Midbrain (tissue), 1 donor: ENCODE measurements at regions not wholly inside any gene's neighbourhood (a gene's known extent, or its start where the extent isn't known, plus 50 kb on each side); places are given as distances from the start of the nearest gene placed in this dataset.
"Not testable (repeated sequence)": the region's sequence is repeated elsewhere in the genome, so short reads cannot be mapped to it uniquely, and the experiment has no call there.

Experiments used
- DNase-seq: peaks from one replicate; lab custom pipeline; 2025; lab: John Stamatoyannopoulos, UW

DNA sequence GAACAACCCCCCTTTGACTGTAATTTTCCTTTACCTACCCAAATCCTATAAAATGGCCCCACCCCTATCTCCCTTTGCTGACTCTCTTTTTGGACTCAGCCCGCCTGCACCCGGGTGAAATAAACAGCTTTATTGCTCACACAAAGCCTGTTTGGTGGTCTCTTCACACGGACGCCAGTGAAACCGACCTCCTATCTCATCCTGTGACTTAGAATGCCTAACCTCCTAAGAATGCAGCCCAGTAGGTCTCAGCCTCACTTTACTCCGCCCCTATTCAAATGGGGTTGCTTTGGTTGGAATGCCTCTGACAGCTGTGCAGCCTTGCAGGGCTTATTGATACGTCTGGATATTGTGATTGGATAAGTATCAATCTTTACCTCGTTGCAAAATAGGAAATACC lies 243.8 kb upstream of the PROK2 start:
- not testable (repeated sequence) for DNase-seq

DNA sequence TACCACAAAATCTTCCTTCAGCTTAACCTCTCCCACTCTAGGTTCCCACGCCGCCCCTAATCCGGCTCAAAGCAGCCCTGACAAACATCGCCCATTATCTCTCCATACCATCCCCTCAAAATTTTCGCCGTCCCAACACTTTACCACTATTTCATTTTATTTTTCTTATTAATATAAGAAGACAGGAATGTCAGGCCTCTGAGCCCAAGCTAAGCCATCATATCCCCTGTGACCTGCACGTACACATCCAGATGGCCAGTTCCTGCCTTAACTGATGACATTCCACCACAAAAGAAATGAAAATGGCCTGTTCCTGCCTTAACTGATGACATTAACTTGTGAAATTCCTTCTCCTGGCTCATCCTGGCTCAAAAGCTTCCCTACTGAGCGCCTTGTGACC lies 243.4 kb upstream of the PROK2 start:
- not testable (repeated sequence) for DNase-seq

DNA sequence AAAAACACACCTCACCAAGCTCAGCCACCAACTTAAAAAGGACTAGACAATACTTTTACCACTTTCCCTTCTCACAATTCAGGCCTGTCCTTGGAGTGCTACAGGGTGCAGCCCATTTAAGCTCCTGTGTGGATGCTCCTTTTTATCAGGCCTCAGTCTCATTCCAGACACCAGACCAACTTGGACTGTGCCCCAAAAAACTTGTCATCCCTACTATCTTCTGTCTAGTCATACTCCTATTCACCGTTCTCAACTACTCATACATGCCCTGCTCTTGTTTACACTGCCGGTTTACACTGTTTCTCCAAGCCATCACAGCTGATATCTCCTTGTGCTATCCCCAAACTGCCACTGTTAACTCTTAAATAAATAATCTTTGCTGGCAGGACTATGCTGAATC lies 242.8 kb upstream of the PROK2 start:
- not testable (repeated sequence) for DNase-seq

DNA sequence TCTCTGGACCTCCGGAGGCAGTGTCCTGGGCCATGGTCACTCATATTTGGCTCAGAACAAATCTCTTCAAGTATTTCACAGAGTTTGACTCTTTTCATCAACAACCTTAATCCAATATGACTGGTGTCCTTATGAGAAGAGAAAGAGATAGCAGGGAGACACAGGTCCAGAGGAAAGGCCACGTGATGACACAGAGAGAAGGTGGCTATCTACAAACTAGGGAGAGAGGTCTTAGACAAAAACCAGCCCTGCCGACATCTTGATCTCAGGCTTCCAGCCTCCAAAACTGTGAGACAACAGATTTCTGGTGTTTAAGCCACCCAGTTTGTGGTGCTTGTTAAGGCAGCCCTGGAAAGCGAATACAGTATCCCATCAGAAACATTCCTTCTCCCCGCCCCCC lies 237.1 kb upstream of the PROK2 start:
- no peak for DNase-seq

DNA sequence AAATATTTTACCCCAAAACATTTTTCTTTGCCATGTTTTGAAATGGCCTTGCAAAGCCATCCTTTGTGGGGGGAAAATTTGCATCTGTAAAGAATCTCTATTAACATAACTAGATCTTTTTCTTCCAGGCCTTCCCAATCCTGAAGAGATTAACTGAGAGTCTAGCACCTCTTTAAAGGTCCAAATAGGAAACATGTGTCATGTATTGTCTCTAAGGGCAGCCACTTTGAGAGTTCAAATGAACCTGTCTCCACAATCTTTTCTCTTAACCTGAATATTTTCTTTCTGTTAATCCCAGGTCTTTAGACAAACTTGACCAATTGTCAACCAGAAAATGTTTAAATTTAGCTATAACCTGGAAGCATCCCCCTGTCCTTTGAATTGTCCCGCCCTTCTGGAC lies 236.6 kb upstream of the PROK2 start:
- no peak for DNase-seq

DNA sequence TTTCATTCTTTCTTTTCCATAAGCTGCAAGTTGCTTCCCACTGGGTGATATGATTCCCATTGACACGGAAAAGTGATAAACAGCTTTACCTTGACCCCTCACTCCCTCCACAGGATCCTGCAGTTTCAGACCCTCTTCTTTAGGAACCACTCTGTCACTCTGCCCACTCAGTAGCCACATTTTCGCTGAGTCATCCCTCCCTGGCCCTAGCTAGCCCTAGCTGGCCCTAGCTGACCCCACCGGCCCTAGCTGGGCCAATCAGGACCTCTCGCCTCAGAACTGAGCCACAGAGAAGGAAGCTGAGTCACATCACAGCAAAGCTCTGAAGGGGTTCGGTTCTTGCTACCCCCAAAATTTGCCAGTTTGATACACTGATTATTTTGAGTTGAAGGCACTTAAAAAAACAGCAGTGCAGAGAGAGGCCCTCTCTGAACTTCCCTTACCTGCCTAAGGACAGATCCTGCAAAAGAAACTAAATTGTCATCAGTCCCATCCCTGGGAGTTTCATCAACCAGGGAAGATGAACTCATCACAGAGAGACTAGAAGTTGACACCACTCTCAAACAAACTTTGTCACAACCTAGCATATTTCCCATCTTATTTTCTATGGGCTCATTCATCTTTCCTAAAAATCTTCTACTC lies 233.5 kb upstream of the PROK2 start:
- no peak for DNase-seq

DNA sequence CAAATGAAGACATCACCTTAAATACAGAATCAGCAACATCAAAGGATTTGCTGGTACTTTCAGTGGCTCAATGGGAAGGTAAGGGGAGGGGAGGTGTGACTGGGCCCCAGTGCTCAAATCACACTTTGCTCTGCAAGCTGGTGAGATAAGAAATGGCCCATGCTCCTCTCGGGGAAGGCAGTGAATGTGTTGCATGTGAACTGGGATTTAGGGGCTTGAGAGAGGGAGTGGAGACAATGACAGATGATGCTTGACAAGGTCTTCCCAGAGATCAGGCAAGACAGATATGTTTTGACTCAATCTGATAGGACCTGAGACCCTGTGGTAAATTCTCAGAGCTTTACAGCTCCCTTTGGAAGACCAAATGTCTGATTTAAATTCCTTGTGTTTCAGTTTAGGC lies 233.0 kb upstream of the PROK2 start:
- no peak for DNase-seq

DNA sequence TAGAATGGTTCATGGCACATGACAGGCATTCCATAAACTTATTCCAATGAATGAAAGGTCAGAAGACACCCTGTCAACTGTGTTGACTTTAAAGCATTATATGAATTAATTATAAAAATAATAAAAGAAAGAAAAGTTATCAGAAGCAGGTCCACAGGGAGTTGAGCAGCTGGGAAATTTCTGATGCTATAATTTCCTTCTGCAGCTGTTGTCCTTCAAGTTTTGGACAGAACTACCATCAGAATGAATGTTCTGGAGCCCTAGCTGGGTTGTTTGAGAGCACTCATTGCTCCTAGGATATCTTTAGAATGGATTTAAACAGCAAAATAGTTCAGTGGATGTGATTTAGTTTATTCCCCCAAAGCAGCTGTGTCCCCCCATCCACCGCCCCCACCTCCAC lies 232.4 kb upstream of the PROK2 start:
- DNase-seq: no peak

DNA sequence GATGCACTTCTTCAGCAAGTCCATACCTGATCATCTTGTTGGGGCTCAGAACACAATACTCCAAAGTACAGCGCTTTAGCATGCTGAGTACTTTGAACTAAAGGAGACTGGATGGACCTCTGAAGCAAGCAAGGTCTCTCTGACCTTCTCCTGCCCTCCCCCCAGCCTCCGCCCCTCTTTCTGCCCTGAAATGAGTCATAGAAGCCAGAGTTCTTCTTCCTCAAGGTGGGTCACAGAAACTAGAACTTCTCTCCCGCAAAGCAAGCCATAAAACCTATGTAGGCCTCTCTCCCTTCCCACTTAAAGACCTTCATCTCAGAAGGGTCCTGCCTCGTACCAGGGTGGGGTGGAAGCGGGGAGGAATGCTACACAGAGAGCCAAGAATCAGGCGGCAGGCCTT lies 230.5 kb upstream of the PROK2 start:
- no peak for DNase-seq

DNA sequence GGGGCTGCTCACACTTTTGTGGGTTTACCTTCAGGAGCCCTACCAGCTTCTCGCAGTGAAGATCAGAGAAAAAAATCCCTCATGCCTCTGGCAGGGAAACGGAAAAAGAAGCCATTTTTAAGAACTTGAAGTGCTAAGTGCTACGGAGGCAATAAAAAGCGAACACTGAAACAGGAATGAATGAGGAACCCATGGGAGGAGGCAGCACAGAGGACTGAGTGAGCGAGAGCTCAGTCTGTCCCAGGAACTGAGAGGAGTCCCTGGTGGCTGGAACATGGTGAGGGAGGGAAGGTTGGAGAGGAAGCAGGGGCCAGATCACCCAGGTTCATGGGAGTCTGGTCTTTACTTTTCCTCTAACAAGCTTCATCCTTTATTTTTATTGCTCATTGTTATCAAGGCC lies 228.1 kb upstream of the PROK2 start:
- DNase-seq: no peak

DNA sequence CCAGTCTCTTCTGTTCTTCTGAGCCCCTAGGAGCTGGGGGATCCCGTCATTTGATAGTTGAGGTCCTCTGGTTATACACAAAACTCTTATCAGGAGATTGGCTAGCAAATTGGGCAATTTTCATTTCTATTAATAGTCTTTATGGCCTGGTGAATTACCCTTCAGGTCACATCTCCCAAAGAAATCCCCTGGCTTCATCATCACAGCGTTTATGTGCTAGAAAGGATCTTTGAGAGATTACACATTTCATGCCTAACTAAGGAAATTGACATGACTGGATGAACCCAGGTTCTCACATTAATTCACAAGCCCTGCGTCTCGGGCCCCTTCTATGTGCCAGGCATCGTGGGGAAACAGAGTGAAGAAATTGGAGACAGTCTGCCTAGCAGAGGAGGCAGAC lies 227.4 kb upstream of the PROK2 start:
- no peak for DNase-seq

DNA sequence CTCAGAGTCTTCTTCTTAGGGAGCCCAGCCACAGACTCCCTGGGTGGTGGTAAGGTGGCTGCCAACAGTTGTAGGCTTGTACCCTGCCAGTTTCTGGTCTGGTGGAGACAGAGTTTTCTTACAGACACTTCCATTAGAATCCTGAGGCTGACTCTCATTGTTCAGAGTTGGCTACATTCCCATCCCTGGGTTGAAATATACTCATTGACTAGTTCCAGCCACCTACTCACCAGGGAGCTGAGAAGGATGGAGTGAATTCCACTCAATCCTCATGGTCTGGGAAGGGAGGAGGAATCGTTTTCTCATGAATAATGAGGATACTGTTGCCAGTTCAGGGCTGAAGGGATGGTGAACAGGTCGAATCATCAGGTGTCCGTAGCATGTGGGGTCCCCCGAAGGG lies 226.5 kb upstream of the PROK2 start:
- DNase-seq: no peak

DNA sequence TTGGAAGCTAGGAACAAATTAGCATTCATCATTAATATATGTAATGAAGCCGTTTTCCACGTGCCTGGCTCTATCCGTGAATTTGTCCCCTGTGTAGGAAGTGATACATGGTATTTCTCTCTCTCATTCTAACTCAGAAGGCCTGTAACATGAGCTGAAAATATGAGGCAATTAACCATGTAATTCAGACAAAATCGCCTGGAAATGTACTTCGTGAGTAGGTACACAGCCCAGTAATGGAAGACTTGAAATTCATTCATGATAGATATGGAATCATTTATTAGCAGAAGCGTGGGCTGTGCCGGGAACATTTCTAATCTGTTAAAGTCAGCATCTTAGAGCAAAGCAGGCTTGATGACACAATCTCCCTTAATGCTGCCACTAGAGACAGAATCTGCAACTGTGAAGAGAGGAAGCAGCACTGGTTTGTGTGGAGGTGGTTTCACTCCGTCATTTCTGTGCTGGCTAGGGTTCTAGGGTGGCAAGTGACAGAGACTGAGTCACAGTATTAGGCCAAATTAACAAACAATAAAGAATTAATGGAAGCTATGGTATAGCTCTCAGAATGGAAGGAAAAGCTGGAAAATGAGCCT lies 225.0 kb upstream of the PROK2 start:
- DNase-seq: no peak

DNA sequence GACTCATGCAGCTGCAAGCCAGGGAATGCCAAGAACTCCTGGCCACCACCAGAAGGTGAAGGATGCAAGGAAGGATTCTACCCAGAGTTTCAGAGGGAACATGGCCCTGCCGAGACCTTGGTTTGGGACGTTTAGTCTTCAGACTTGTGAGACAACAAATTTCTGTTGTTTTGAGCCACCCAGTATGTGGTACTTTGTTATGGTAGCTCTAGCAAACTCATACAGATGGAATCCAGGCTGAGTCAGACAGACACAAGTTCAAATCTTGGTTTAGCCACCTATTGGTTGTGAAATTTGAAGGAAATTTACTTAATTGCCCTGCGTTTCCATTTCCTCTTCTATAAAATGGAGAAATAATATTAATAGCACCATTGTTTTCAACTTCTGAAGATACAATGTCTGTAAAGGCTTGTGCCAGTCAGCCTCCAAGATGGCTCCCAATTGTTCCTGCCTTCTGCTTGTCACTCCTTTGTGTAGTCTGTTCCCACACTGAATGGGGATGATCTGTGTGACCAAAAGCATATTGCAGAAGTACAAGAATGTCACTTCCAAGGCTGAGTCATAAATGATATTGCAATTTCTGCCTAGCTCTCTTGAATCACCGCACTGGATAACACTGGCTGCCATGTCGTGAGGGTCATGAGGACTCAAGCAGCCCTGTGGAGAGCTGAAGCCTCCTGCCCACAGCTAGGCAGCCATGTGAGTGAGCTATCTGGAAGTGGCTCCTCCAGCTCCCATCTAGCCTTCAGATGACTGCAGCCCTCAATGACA lies 223.5 kb upstream of the PROK2 start:
- DNase-seq: no peak

DNA sequence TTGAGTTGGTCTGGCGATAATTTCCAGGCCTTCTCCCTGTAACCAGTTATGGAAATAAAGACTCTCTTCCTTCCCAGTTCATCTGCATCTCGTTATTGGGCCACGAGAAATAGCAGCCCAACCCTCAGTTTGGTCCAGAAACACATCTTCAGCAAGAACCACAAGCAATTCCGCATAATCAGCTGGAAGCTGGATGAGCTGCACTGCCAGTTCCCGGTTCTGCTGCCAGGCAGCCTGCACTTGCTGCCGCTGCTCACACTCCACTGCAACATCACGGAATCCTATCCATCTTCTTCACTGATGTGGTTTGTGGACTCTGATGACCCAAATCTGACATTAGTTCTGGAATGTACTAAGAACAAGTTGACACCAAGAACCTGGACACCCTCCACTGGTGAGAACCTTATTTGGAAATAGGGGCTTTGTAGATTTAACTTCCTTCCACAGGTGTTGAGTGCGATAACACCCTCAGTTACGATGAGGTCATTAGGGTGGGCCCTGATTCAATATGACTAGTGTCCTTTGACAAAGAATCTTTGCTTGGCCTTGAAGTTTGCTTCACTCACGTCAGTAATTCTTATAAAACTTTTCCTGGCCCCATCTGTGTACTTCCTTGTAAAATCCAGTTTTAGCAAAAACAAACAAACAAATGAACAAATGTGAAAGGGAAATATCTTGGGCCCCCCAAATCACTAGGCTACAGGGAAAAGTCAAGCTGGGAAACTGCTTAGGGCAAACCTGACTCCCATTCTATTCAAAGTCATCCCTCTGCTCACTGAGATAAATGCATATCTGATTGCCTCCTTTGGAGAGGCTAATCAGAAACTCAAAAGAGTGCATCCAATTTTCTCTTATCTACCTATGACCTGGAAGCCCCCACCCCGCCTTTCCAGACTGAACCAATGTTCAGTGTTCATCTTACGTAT lies 221.9 kb upstream of the PROK2 start:
- DNase-seq: no peak

DNA sequence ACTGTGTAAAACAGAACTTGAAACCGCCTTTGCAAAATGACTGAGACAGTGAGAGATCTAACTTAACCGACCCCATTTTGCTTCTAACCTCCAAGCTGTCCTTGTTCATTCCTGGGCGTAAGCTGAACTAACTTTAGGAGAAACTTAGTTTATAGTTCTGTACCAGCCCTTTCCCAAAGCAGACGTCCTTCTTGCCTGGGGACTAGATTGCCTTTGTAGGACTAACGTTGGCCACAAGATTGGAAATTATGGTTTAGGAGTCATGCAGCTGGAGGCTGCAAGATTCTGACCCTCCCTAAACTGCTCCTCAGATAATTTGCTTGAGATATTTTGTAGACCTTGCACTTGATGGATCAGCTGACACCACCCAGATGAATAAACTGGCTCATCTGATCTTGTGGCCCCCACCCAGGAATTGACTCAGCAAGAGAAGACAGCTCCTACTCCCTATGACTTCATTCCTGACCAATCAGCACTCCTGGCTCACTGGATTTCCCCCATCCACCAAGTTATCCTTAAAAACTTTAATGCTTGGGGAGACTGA lies 219.9 kb upstream of the PROK2 start:
- DNase-seq: no peak

DNA sequence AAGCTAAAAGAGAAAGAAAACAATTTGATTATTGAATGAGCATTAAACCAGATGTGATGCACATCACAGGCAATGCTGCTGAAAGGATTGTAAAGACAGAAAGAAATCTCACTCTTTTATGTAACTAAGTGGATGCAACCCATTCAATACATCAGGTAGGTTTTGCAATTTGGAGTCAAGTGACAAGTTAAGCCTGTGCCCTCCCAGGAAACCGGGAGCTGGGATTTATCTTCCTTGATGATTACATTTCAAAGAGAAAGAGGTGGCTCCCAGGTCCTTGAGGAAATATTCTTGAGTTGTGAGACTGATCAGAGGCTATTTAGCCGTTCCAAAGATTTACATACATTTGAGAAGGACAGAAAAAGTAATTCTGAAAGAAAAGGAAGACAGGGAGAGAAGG lies 219.0 kb upstream of the PROK2 start:
- no peak for DNase-seq

DNA sequence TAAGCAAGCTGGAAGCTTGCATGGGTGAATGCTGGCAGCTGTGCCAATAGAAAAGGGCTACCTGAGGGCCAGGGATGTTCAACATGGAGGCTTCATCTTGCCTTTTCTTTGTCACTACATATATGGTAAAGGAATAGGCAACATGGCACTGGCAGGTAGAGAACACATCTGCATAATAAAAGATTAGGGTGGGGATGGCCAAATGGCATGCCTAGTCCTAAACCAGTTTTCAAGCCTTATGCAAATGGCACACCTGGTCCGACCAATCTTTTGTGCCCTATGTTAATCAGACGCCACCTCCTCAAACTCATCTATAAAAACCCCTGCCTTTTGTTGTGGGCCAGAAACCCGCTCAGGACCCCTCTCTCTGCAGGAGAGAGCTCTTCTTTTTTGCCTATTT lies 216.8 kb upstream of the PROK2 start:
- no peak for DNase-seq

DNA sequence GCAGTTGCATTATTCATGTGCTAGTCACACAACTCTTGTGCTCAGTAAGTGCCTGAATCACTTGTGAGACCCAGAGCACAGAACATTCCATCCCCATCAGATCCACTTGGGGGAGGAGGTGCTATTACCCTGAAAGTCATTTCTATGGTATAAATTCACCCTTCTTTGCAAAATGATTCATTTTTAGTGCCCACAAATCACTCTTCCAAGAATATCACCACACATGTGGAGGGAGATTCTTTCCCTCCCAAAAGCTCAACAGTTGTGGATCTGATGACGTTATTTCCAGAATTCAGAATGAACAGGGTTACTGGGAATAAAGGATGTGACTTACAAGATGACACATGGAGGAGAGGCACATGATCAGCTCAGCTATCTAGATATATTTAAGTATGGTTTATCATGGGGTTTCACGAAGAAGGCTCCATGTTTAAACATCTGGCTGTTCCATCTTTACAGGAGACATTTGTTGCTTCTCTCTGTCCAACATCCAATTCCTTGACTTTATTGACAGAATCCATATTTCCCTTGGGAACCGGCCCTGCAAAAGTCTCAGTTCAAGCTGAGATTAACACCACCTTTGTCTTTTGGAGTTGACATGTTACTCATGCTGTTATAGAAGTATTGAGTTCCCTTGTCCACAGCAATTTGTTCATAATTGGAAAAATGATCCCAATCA lies 214.2 kb upstream of the PROK2 start:
- no peak for DNase-seq

DNA sequence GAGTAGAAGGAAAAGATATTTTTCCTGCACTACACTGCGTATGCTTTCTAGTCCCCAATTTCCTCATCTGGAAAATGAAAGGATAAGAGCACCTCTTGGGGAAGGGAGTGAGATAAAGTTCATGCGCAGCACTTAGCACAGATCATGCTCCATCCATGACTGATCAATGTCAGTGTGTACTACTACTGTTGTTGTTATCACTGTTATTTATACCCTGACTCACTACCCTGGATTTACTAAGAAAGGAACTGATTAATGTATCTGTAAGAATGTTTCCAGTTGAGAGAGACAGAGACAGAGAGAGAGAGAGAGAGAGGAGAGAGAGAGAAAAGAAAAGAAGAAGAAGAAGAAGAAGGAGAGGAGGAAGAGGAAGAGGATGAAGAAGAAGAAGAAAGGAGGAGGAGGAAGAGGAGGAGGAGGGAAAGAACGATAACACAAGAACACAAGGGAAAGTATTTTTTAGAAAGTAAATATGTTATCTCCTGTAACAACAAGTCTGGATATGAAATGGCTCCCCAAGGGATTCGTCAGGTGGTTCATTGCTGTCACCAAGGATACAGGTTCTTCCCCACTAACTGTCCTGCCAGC lies 212.2 kb upstream of the PROK2 start:
- no peak for DNase-seq

DNA sequence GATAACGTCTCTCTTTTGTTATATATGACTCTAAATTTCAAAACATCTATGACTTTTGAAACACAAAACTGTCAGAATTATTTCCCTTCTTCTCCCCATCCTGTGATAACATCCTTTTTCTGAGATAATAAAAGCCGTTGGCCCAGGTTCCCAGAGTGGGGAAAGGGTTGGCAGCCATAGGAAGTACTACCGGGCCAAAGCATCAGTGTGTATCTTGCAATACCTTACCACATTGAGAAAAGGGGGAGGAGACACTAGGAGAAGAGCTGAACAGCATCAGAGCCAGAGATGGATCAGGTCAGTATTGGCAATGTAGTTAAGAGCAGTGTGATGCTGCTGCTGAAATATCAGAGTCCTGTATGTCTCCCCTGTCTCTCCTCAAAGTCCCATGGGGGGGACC lies 210.0 kb upstream of the PROK2 start:
- no peak for DNase-seq
